ENCODE measurements at regions not wholly inside any gene's neighbourhood (a gene's known extent, or its start where the extent isn't known, plus 50 kb on each side); places are given as distances from the start of the nearest gene placed in this dataset.

- no peak for TF ChIP-seq ESRRG (CRISPR knock-in tag; IDR thresholded peaks at IDR 0.05)
- TF ChIP-seq PATZ1 (CRISPR knock-in tag; IDR thresholded peaks at IDR 0.05; ENCODE audit: borderline replicate concordance): no peak
These were observed 733.7 kb downstream of the ZNF385D start for GRCh38 chr3:21017115-21017852.

Data from SK-N-SH treated with all-trans-retinoic acid at 6 μM for 48 hours (cell line).